DMS153 (cell line): ENCODE measurements at regions not wholly inside any gene's neighbourhood (a gene's known extent, or its start where the extent isn't known, plus 50 kb on each side); places are given as distances from the start of the nearest gene placed in this dataset.
"Not testable (repeated sequence)": the region's sequence is repeated elsewhere in the genome, so short reads cannot be mapped to it uniquely, and the experiment has no call there.

Source experiments
- DNase-seq: peaks from one replicate; lab custom pipeline; 2025; lab: John Stamatoyannopoulos, UW

GRCh38 chr7:356691-357462 is 66.9 kb downstream of the FOXL3 start:
- no peak for DNase-seq

- no peak for DNase-seq
Measured at GRCh38 chr7:357531-358209, 67.7 kb downstream of the FOXL3 start.

- DNase-seq, result no peak
Measured at GRCh38 chr7:358352-358751, 68.4 kb downstream of the FOXL3 start.

GRCh38 chr7:359226-359765 is 69.3 kb downstream of the FOXL3 start:
- no peak for DNase-seq

GRCh38 chr7:359766-360361 is 69.9 kb downstream of the FOXL3 start:
- DNase-seq, result no peak

GRCh38 chr7:360454-361100 is 70.6 kb downstream of the FOXL3 start:
- no peak for DNase-seq

GRCh38 chr7:361182-361581 is 71.2 kb downstream of the FOXL3 start:
- not testable (repeated sequence) for DNase-seq

GRCh38 chr7:361680-362401 is 71.9 kb downstream of the FOXL3 start:
- DNase-seq, result no peak

- DNase-seq, result no peak
Measured at GRCh38 chr7:362402-363096, 72.6 kb downstream of the FOXL3 start.

- DNase-seq, result no peak
Measured at GRCh38 chr7:363626-364025, 73.7 kb downstream of the FOXL3 start.

GRCh38 chr7:364536-364935 is 74.6 kb downstream of the FOXL3 start:
- DNase-seq, result no peak

GRCh38 chr7:365593-365992 is 75.6 kb downstream of the FOXL3 start:
- no peak for DNase-seq

- DNase-seq, result no peak
Measured at GRCh38 chr7:366161-366803, 76.3 kb downstream of the FOXL3 start.

GRCh38 chr7:367351-367901 is 77.5 kb downstream of the FOXL3 start:
- DNase-seq, result no peak

- no peak for DNase-seq
Measured at GRCh38 chr7:368651-369475, 78.9 kb downstream of the FOXL3 start.

- no peak for DNase-seq
Measured at GRCh38 chr7:369476-370258, 79.7 kb downstream of the FOXL3 start.

- no peak for DNase-seq
Measured at GRCh38 chr7:370259-370625, 80.3 kb downstream of the FOXL3 start.

GRCh38 chr7:370775-371118 is 80.8 kb downstream of the FOXL3 start:
- DNase-seq, result no peak
